Activated CD8-positive, alpha-beta memory T cell treated with anti-CD3 and anti-CD28 coated beads, Interleukin-2, amount 10 ng/mL, durations not matched to agents 7 days and 5 days (primary cell): ENCODE measurements at regions not wholly inside any gene's neighbourhood (a gene's known extent, or its start where the extent isn't known, plus 50 kb on each side); places are given as distances from the start of the nearest gene placed in this dataset.

ENCODE experiments used
- ATAC-seq: fragments of 150-1000 bp; cut with Tn5 transposase; one replicate; pipeline ENCODE4 v1.10.0; 2021; ENCODE audit warnings: moderate library complexity
- CTCF ChIA-PET: fragments of 350-600 bp; sonication (Branson Sonifier 250); formaldehyde crosslinking; loops from one replicate; lab custom pipeline; 2021; ENCODE audit warnings: antibody characterized with exemption; lab: Charles Lee
- DNase-seq: peaks from one replicate; pipeline ENCODE4 v3.0.0-alpha.2; 2020
- H3K27ac Mint-ChIP-seq: one replicate; pipeline ENCODE4 v1.8.0; 2021; ENCODE audit warnings: mild to moderate bottlenecking, mixed read lengths
- H3K27me3 Mint-ChIP-seq: one replicate; pipeline ENCODE4 v1.8.0; 2021; ENCODE audit warnings: mixed read lengths
- H3K36me3 Mint-ChIP-seq: one replicate; pipeline ENCODE4 v1.8.0; 2021; ENCODE audit warnings: mild to moderate bottlenecking, mixed read lengths
- H3K4me1 Mint-ChIP-seq: one replicate; pipeline ENCODE4 v1.8.0; 2021; ENCODE audit warnings: mixed read lengths
- H3K4me3 Mint-ChIP-seq: one replicate; pipeline ENCODE4 v1.8.0; 2021; ENCODE audit warnings: mild to moderate bottlenecking, moderate library complexity, mixed read lengths
- H3K9me3 Mint-ChIP-seq: one replicate; pipeline ENCODE4 v1.8.0; 2022; ENCODE audit warnings: low read depth, mixed read lengths

DNA sequence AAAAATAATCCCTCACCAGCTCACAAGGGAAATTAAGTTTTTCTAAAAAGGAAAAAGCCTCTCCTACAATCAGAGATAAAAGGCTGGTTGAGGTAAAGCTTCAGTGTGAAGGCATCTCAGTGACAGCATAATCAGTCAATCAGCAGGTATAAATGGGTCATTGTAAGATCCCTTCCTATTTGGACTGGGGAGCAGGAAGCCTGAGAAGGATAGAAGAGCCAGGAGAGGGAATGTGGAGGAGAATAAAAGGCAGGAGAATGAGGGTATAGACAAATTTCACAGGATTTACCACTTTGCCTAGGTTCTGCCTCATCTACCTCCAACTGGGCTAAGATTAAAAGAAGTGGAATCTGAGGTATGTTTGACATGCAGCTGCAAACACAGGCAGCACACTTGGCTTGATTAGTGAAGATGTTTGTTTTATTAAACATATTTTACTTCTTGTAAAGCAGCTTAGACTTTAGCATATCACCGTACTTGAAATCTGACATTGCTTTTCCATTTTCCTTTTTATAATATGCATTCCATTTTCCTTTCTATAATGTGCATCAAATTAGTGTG, 479.1 kb upstream of the USP15 start:
- Mint-ChIP-seq H3K4me3 (no peak overlapping the region), H3K27me3 (no peaks in the 10 kb centered on the region), H3K36me3 (no peaks in the 10 kb centered on the region), H3K27ac (no peak overlapping the region), H3K4me1 (no peaks in the 10 kb centered on the region), H3K9me3 (peaks cover 2% of the 10 kb centered on the region)
- CTCF ChIA-PET = no interaction called here
- ATAC-seq (no peak), DNase-seq (no peak)

DNA sequence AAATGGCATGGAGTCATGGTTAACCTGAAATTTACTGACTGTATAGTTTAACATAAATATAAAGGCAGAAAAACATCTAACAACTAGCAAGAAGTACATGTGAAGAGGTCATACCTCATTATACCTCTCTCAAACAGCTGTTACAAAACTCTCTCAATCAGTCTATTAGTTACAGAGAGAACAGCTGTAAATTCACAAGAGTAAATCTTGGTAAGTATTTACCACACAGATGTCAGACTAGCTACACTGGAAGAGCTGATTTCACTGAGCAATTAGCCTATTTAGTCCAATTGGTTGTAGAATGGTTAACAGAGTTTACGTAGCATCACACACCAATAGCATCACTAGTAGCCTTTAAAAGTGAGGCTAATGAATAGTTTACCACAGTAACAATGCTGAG, 463.4 kb upstream of the USP15 start:
- CTCF ChIA-PET = no interaction called here

DNA sequence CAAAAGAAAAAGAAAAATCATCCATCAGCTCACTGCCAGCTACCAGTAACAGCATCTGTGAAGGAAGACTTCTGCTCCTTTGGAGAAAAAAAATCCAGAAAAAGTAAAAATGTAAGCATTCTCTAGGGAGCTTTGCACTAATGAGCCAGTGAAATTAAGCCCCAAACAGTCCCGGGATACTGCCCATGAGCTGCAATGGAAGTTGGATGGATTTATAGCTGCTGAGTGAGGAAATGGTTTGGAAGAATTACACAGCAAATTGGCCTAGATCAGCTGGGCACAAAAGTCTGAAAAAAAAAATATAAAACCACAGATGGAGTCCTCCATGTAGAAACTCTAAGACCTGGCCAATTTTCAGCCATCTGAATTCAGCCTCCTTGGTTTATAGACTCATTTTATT, 462.9 kb upstream of the USP15 start:
- H3K36me3 Mint-ChIP-seq = no peaks in the 10 kb centered on the region
- H3K4me1 Mint-ChIP-seq = no peaks in the 10 kb centered on the region
- H3K9me3 Mint-ChIP-seq = peaks cover 3% of the 10 kb centered on the region
- CTCF ChIA-PET = no interaction called here
- no peak overlapping the region for H3K4me3 Mint-ChIP-seq
- DNase-seq (no peak), ATAC-seq (no peak)
- no peak overlapping the region for H3K27ac Mint-ChIP-seq
- no peaks in the 10 kb centered on the region for H3K27me3 Mint-ChIP-seq

More for the DNA sequence above, 463.4 kb upstream of the USP15 start:
- ATAC-seq (no peak), DNase-seq (no peak)
- no peaks in the 10 kb centered on the region for H3K4me1 Mint-ChIP-seq
- H3K4me3 Mint-ChIP-seq = no peak overlapping the region
- H3K27ac Mint-ChIP-seq = no peak overlapping the region
- H3K9me3 Mint-ChIP-seq = peaks cover 6% of the 10 kb centered on the region
- H3K36me3 Mint-ChIP-seq = no peaks in the 10 kb centered on the region
- H3K27me3 Mint-ChIP-seq = no peaks in the 10 kb centered on the region

DNA sequence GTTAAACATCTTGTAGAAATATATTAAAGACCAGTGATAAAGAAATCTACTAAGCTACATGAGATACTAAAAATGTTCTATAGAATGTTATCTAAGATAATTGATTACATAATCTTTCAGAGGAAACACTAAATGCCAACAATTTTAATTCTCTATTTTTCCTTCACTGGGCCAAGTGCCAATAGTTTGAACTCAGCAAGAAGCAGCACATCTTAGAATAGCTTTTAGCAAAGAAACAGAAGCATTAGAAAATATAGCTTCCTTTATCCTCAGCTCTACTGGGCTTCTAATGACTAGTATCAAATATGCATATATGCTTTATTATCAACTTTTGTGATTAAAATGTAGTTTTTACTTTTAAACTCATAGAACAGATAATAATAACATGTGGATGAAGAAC, 461.4 kb upstream of the USP15 start:
- Mint-ChIP-seq H3K27me3 (no peaks in the 10 kb centered on the region), H3K36me3 (no peaks in the 10 kb centered on the region), H3K4me1 (no peaks in the 10 kb centered on the region), H3K9me3 (peaks cover 3% of the 10 kb centered on the region), H3K27ac (no peak overlapping the region), H3K4me3 (no peak overlapping the region)
- DNase-seq (no peak), ATAC-seq (no peak)
- CTCF ChIA-PET = no interaction called here

DNA sequence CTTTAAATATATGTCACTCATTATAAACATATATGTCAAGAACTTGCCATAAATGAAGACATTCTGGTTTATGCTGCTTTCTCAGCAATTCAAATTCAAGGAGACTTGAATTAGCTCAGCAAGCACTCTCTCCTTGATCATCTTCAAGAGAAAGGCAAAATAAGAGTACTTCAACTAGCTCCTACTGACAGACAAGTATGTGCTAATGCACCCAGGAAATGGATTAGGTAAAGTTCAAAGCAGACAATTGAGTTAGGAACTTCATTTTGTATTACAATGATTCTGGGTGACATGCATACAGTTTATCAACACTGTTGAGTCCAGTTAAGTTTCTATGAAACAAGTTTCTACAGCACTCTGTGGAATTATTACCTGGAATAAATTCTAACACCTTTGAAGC, 455.9 kb upstream of the USP15 start:
- CTCF ChIA-PET = no interaction called here
- peaks cover 14% of the 10 kb centered on the region for H3K9me3 Mint-ChIP-seq
- no peak overlapping the region for H3K4me3 Mint-ChIP-seq
- no peak overlapping the region for H3K27ac Mint-ChIP-seq
- ATAC-seq (no peak), DNase-seq (no peak)
- H3K36me3 Mint-ChIP-seq = no peaks in the 10 kb centered on the region
- no peaks in the 10 kb centered on the region for H3K4me1 Mint-ChIP-seq
- no peaks in the 10 kb centered on the region for H3K27me3 Mint-ChIP-seq

DNA sequence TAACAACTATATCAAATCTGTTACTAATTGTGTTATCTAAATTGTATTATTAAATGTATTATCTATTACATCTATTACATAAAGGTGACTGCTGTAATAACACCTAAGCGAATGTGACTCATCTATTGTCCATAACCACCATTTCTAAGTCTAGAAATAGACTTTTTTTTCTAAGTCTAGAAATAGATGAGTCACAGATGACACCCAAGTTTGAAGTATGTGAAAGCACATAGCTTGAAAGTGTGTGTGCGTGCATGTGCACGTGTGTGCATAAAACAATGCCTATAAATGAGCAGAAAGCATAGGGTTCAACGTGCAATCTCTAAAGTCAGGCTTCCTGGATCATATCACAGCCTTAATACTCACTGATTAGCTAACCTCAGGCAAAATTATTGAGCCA, 451.3 kb upstream of the USP15 start:
- DNase-seq (no peak), ATAC-seq (no peak)
- Mint-ChIP-seq H3K4me3 (no peak overlapping the region), H3K36me3 (no peaks in the 10 kb centered on the region), H3K9me3 (peaks cover 13% of the 10 kb centered on the region), H3K4me1 (no peaks in the 10 kb centered on the region), H3K27me3 (no peaks in the 10 kb centered on the region), H3K27ac (no peak overlapping the region)
- CTCF ChIA-PET = no interaction called here

DNA sequence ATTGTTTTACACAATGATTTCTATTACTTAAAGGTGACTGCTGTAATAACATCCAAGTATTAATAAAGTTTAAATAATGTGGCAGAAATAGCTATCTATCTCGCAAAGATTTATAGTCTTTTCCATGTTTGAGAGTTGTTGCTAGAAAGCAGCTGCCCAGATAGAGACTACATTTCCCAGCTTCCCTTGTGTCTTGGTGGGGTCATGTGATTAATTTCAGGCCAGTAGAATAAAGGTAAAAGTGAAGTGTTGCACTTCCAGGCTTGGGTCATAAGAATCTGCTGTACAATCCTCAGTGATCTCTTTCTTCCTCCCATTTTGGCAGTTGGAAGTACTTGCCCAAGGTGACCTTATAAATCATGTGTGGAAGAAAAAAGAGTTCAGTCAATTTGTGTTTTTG, 449.7 kb upstream of the USP15 start:
- DNase-seq = no peak
- H3K4me3 Mint-ChIP-seq = no peak overlapping the region
- no peaks in the 10 kb centered on the region for H3K36me3 Mint-ChIP-seq
- CTCF ChIA-PET = no interaction called here
- H3K27me3 Mint-ChIP-seq = no peaks in the 10 kb centered on the region
- ATAC-seq = no peak
- peaks cover 15% of the 10 kb centered on the region for H3K9me3 Mint-ChIP-seq
- H3K27ac Mint-ChIP-seq = no peak overlapping the region
- no peaks in the 10 kb centered on the region for H3K4me1 Mint-ChIP-seq

DNA sequence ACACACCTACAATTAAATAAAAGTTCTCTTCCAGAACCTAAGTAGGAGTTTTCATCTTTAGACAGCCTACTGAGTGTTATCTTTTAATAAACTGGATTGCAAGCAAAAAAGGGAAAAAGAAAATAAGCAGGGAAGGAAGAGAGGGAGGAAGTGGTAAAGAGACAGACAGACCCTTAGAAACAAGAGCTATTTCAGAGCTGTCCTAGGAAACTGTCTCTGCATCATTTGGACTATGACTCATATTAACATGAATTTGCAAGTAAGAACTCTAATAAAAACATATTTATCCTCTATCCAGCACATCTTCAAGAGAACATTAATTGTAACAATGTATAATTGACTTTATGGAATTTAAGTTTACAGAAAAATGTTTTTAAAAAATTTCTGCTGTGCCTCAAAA, 438.8 kb upstream of the USP15 start:
- H3K27ac Mint-ChIP-seq = no peak overlapping the region
- H3K27me3 Mint-ChIP-seq = no peaks in the 10 kb centered on the region
- no peak for ATAC-seq
- no peaks in the 10 kb centered on the region for H3K4me1 Mint-ChIP-seq
- H3K4me3 Mint-ChIP-seq = no peak overlapping the region
- no peak for DNase-seq
- H3K36me3 Mint-ChIP-seq = no peaks in the 10 kb centered on the region
- CTCF ChIA-PET = no interaction called here
- H3K9me3 Mint-ChIP-seq = no peaks in the 10 kb centered on the region

DNA sequence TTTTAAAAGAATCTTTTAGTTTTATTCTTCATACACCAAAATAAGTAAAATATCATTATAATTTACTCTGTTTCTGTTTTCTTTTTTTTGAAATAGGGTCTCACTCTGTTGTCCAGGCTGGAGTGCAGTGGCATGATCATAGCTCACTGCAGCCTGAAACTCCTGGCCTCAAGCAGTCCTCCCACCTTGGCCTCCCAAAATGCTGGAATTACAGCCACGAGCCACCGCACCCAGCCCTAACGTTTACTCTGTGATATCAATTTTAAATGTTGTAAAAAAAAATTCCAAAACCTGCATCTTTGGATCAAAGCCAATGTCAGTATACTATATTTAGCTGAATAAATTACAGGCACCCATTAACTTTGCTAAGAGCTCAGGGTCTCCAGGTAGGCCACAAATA, 437.1 kb upstream of the USP15 start:
- ATAC-seq (no peak), DNase-seq (no peak)
- H3K9me3 Mint-ChIP-seq = no peaks in the 10 kb centered on the region
- CTCF ChIA-PET = no interaction called here
- H3K27me3 Mint-ChIP-seq = no peaks in the 10 kb centered on the region
- no peaks in the 10 kb centered on the region for H3K4me1 Mint-ChIP-seq
- no peaks in the 10 kb centered on the region for H3K36me3 Mint-ChIP-seq
- no peak overlapping the region for H3K27ac Mint-ChIP-seq
- no peak overlapping the region for H3K4me3 Mint-ChIP-seq

DNA sequence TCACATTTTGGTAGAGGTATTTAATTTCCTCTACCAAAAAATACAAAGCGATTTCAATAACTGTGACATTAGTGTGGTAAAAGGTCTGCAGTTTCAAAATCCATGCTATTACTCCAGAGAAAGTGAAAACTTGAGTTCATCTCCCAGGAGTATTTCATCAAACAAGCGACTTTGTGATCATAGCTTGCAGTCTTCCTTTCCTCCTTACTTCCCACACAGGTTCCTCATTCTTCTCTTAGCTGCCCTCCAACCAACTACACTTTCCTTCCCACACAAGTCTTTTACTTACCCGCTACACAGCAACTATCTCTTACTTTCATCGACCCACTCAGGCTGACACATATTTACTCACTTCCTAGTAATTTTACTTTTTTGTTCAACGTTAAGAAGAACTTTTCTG, 413.4 kb upstream of the USP15 start:
- no peaks in the 10 kb centered on the region for H3K4me1 Mint-ChIP-seq
- H3K36me3 Mint-ChIP-seq = no peaks in the 10 kb centered on the region

DNA sequence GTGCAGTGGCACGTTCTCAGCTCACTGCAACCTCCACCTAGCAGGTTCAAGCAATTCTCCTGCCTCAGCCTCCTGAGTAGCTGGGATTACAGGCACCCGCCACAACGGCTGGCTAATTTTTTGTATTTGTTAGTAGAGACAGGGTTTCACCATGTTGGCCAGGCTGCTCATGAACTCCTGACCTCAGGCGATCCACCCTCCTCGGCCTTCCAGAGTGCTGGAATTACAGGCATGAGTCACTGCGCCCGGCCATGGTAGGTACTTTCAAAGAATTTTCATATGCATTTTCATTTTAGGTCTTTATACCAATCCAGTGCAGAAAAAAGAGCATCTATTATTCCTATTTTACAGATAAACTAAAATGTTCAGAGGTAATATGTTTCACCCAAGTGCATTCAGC, 411.3 kb upstream of the USP15 start:
- H3K4me1 Mint-ChIP-seq = no peaks in the 10 kb centered on the region
- H3K27ac Mint-ChIP-seq = no peak overlapping the region
- no peaks in the 10 kb centered on the region for H3K36me3 Mint-ChIP-seq
- DNase-seq (no peak), ATAC-seq (no peak)
- H3K27me3 Mint-ChIP-seq = no peaks in the 10 kb centered on the region
- H3K9me3 Mint-ChIP-seq = peaks cover 2% of the 10 kb centered on the region
- no peak overlapping the region for H3K4me3 Mint-ChIP-seq
- CTCF ChIA-PET = no interaction called here

More for the DNA sequence above, 413.4 kb upstream of the USP15 start:
- DNase-seq (no peak), ATAC-seq (no peak)
- no peak overlapping the region for H3K27ac Mint-ChIP-seq
- H3K27me3 Mint-ChIP-seq = no peaks in the 10 kb centered on the region
- no peak overlapping the region for H3K4me3 Mint-ChIP-seq
- CTCF ChIA-PET = no interaction called here
- H3K9me3 Mint-ChIP-seq = peaks cover 3% of the 10 kb centered on the region

DNA sequence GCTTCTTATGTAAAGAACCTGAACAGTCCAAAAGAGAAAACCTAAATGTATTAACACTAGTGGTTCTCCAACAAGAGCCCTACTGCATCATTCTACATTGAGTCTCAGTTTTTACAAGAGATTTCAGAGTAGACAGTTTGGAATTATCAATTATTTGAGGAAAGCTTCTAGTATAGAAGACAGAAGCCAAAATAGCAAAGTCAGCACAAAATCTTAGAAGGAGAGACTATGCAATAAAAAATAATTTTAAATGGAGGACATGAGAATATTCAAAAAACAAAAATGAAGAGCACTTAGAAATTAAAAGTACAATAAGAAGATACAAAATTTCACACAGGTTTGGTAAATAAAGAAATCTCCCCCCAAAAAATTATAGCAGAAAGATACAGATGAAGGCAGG, 406.3 kb upstream of the USP15 start:
- H3K27ac Mint-ChIP-seq = no peak overlapping the region
- ATAC-seq = no peak
- peaks cover 9% of the 10 kb centered on the region for H3K9me3 Mint-ChIP-seq
- no peaks in the 10 kb centered on the region for H3K27me3 Mint-ChIP-seq
- no peaks in the 10 kb centered on the region for H3K4me1 Mint-ChIP-seq
- H3K36me3 Mint-ChIP-seq = no peaks in the 10 kb centered on the region
- H3K4me3 Mint-ChIP-seq = no peak overlapping the region
- no peak for DNase-seq
- CTCF ChIA-PET = no interaction called here

DNA sequence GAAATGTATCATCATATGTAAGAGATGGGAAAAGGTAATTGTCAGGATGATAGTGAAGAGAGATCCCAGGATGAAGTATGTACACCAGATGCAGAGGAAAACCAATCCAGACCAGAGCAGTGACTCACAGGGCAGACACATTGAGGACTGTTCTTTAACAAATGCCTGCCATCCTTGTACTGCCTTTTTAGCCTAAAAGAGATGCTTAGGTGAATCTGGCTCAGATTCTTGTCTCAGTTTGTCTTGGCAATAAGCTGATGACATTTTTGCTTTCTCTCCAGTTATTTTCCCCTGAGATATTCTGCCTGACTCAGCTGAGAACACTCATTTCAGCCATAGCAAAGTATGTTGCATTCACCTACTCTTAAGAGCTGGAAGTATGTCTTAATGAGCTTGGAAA, 405.3 kb upstream of the USP15 start:
- CTCF ChIA-PET = no interaction called here
- H3K9me3 Mint-ChIP-seq = peaks cover 9% of the 10 kb centered on the region

DNA sequence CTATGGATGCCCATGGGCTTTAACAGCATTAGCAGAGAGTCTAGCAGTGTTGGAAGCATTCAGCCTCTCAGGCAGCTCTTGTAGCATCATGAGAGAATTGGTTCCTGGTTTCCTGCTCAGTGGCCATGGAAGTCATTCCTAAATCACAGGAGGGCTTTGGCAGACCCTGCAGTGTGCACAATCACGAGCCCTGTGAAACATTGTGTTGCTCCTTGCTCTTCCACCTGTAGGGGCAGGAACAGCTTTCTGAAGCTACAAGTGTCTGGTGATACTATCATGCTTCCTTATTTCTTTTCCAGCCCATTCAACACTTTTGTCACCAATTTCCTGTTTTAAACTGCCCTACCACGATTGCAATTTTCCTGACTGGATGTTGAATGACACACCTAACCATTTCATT, 402.2 kb upstream of the USP15 start:
- H3K4me1 Mint-ChIP-seq = no peaks in the 10 kb centered on the region
- ATAC-seq (no peak), DNase-seq (no peak)
- H3K36me3 Mint-ChIP-seq = no peaks in the 10 kb centered on the region
- no peak overlapping the region for H3K4me3 Mint-ChIP-seq
- H3K27me3 Mint-ChIP-seq = no peaks in the 10 kb centered on the region
- H3K27ac Mint-ChIP-seq = no peak overlapping the region
- peaks cover 9% of the 10 kb centered on the region for H3K9me3 Mint-ChIP-seq
- CTCF ChIA-PET = no interaction called here

More for the DNA sequence above, 405.3 kb upstream of the USP15 start:
- Mint-ChIP-seq H3K27ac (no peak overlapping the region), H3K27me3 (no peaks in the 10 kb centered on the region), H3K4me3 (no peak overlapping the region), H3K36me3 (no peaks in the 10 kb centered on the region), H3K4me1 (no peaks in the 10 kb centered on the region)
- no peak for ATAC-seq
- no peak for DNase-seq

DNA sequence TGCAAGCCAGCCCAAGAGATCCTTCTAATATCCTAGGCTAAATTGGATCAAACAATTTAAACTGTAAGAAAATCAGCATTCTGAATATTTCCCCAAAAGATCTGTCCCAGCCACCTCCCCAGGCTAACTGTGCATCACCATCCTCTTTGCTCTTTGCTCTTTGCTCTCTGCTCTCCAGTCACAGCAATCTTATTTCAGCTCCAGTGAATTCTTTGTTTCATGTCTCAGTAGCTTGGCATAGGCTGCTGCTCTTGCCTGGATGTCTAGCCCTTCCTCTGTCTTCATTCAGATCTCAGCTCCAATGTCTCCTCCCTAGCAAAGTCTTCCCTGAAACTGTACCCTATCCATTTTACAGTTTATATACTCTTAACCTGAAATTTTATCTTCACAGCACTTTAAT, 399.8 kb upstream of the USP15 start:
- H3K27ac Mint-ChIP-seq = no peak overlapping the region
- H3K9me3 Mint-ChIP-seq = no peaks in the 10 kb centered on the region
- ATAC-seq (no peak), DNase-seq (no peak)
- H3K36me3 Mint-ChIP-seq = no peaks in the 10 kb centered on the region
- no peaks in the 10 kb centered on the region for H3K27me3 Mint-ChIP-seq
- H3K4me1 Mint-ChIP-seq = no peaks in the 10 kb centered on the region
- no peak overlapping the region for H3K4me3 Mint-ChIP-seq
- CTCF ChIA-PET = no interaction called here
